K562 (cell line): ENCODE measurements at regions not wholly inside any gene's neighbourhood (a gene's known extent, or its start where the extent isn't known, plus 50 kb on each side); places are given as distances from the start of the nearest gene placed in this dataset.

ENCODE experiments used
- ATAC-seq: fragments of 200-7000 bp; cut with Tn5 transposase; 3 replicates; pipeline ENCODE4 v1.9.1; 2020; ENCODE audit warnings: moderate library complexity
- BruUV-seq: library from RNA; stranded (reverse); fragments of 400-500 nt; replicated peaks from 2 replicates; lab custom pipeline; 2021; lab: Mats Ljungman, UMichigan
- CTCF ChIA-PET: fragments of 300-600 bp; formaldehyde crosslinking; extraction: SDS; loops from one replicate; lab custom pipeline; 2021; ENCODE audit warnings: low intra/inter-chr PET ratio; lab: Yijun Ruan, JAX
- POLR2A ChIA-PET: fragments of 300-600, 350-650 bp; sonication (Branson Sonifier 250); formaldehyde crosslinking; extraction: SDS; loops from one replicate; lab custom pipeline; 2021; ENCODE audit warnings: antibody characterized with exemption, inconsistent platforms; lab: Yijun Ruan, JAX
- DNase-seq, 4 experiments: peaks; one replicate each; pipeline versions ENCODE4 v3.0.0 to v3.0.0-alpha.2; 2011 to 2018; ENCODE audit warnings: low spot score in 3 of 4, mixed read lengths in 3 of 4; ENCODE audit errors: extremely low read depth in 1 of 4
- FAIRE-seq: peaks from 2 replicates; lab custom pipeline; 2011; peaks lifted over from hg19 to GRCh38; lab: Jason Lieb, UNC
- H2AFZ ChIP-seq: 2 replicates; pipeline ENCODE4 v1.6.0; 2011; ENCODE audit warnings: low read depth, low read length, control low read depth, inconsistent platforms
- H3K27ac ChIP-seq: fragments of 200-600 bp; 3 replicates; pipeline ENCODE4 v1.8.0; 2011; ENCODE audit warnings: low read depth, mild to moderate bottlenecking, control low read depth, inconsistent platforms, low read length, moderate library complexity, mixed read lengths; ENCODE audit errors: extremely low read depth
- H3K27me3 ChIP-seq, 2 experiments: fragments of 300-600 bp in 1 of 2; 2 replicates in 1 of 2; 3 replicates in 1 of 2; pipeline versions ENCODE4 v1.6.0 to v1.8.0; 2011; ENCODE audit warnings: inconsistent platforms in 2 of 2, low read length in 2 of 2, mild to moderate bottlenecking in 1 of 2, mixed read lengths in 1 of 2, moderate library complexity in 1 of 2; ENCODE audit not compliant: control insufficient read depth in 2 of 2, insufficient read depth in 2 of 2
- H3K36me3 ChIP-seq: fragments of 300-600 bp; 3 replicates; pipeline ENCODE4 v1.8.0; 2011; ENCODE audit warnings: mild to moderate bottlenecking, low read length, inconsistent platforms; ENCODE audit not compliant: control insufficient read depth, insufficient read depth
- H3K4me1 ChIP-seq, 2 experiments: fragments of 200-600 bp in 1 of 2; replicated peaks in 1 of 2; 2 replicates in 1 of 2; 3 replicates in 1 of 2; pipeline versions ENCODE4 v1.5.1 to v1.8.0; 2011; ENCODE audit warnings: inconsistent platforms in 2 of 2, low read length in 2 of 2, mild to moderate bottlenecking in 1 of 2, mixed read lengths in 1 of 2, moderate library complexity in 1 of 2; ENCODE audit not compliant: control insufficient read depth in 2 of 2, insufficient read depth in 2 of 2
- H3K4me2 ChIP-seq: 2 replicates; pipeline ENCODE4 v1.6.1; 2011; ENCODE audit warnings: low read length, control low read depth, inconsistent platforms, mixed read lengths; ENCODE audit not compliant: insufficient read depth
- H3K4me3 ChIP-seq: fragments of 200-600 bp; sonication (generic), shearing (Covaris generic); 2 replicates; pipeline ENCODE4 v1.5.1; 2016; ENCODE audit warnings: control low read depth, inconsistent platforms
- H3K79me2 ChIP-seq: fragments of 200-600 bp; 3 replicates; pipeline ENCODE4 v1.8.0; 2011; ENCODE audit warnings: low read length, inconsistent platforms; ENCODE audit not compliant: control insufficient read depth, insufficient read depth
- H3K9ac ChIP-seq, 2 experiments: 2 replicates each; pipeline versions ENCODE4 v1.6.0 to v1.6.1; 2011; ENCODE audit warnings: low read depth in 2 of 2, low read length in 2 of 2, control low read depth in 1 of 2, inconsistent platforms in 1 of 2, mild to moderate bottlenecking in 1 of 2, mixed read lengths in 1 of 2; ENCODE audit not compliant: insufficient read depth in 1 of 2
- H3K9me1 ChIP-seq: one replicate; pipeline ENCODE4 v1.6.0; 2011; ENCODE audit warnings: inconsistent platforms, mild to moderate bottlenecking, low read length, moderate library complexity; ENCODE audit not compliant: control insufficient read depth, insufficient read depth
- H3K9me3 ChIP-seq: replicated peaks from 2 replicates; pipeline ENCODE4 v1.5.1; 2011; ENCODE audit warnings: low read depth, low read length, inconsistent platforms; ENCODE audit not compliant: control insufficient read depth, insufficient read depth
- H4K20me1 ChIP-seq: replicated peaks from 2 replicates; pipeline ENCODE4 v1.6.1; 2011; ENCODE audit warnings: low read length, inconsistent platforms, mixed read lengths; ENCODE audit not compliant: control insufficient read depth, insufficient read depth
- BRD9 ChIP-seq: fragments of 450-650 bp; IDR thresholded peaks from 2 replicates; pipeline ENCODE4 v1.6.1; 2018; ENCODE audit warnings: low read depth; ENCODE audit not compliant: partially characterized antibody
- CBX5 ChIP-seq: IDR thresholded peaks from 2 replicates; pipeline ENCODE4 v1.6.1; 2014; ENCODE audit warnings: low read depth, borderline replicate concordance
- ESRRB ChIP-seq: fragments of 250-450 bp; sonication (Bioruptor Pico); IDR thresholded peaks from 2 replicates; pipeline ENCODE4 v1.5.0; 2020; ENCODE audit warnings: mild to moderate bottlenecking, moderate library complexity, borderline replicate concordance
- KLF6 ChIP-seq: fragments of 250-450 bp; sonication (Bioruptor Pico); IDR thresholded peaks from 2 replicates; pipeline ENCODE4 v1.4.0; 2020; ENCODE audit warnings: mild to moderate bottlenecking, moderate library complexity, borderline replicate concordance
- NCOA2 ChIP-seq, 2 experiments: fragments of 450-650 bp; IDR thresholded peaks; 2 replicates each; pipeline ENCODE4 v1.6.1; 2018; ENCODE audit warnings: mild to moderate bottlenecking in 2 of 2, moderate library complexity in 1 of 2; ENCODE audit not compliant: partially characterized antibody in 2 of 2
- POLR2G ChIP-seq: fragments of 200-400 bp; formaldehyde crosslinking; IDR thresholded peaks from 2 replicates; pipeline ENCODE4 v1.6.1; 2017; ENCODE audit warnings: low read depth, mild to moderate bottlenecking, antibody characterized with exemption, low read length, moderate library complexity
- TFAM ChIP-seq: fragments of 250-450 bp; sonication (Bioruptor Pico); conservative IDR thresholded peaks from 2 replicates; pipeline ENCODE4 v1.5.0; 2021; ENCODE audit warnings: mild to moderate bottlenecking, moderate library complexity
- ZNF384 ChIP-seq: IDR thresholded peaks from 2 replicates; pipeline ENCODE4 v1.6.1; 2012; ENCODE audit warnings: low read depth, low read length, improper control_type of control experiment
- WGBS: fragments of 100-300 bp; shearing (Covaris generic); methylation state at CpG from one replicate; pipeline ENCODE4 v1.1.6; 2016; ENCODE audit warnings: low coverage, mixed read lengths; ENCODE audit not compliant: insufficient coverage; ENCODE audit errors: missing lambda C conversion rate; 5-methylcytosine and 5-hydroxymethylcytosine counted together
- in situ Hi-C: fragments of 300-500 bp; cut with MboI; formaldehyde crosslinking; loops from 4 replicates; pipeline ENCODE4 v1.15.0; 2018; ENCODE audit warnings: inconsistent platforms, mixed read lengths
- intact Hi-C: fragments of 100-400 bp; cut with micrococcal nuclease; formaldehyde crosslinking; loops from 2 replicates; pipeline ENCODE4 v1.14.2; 2022
- TF ChIP-seq, protein P1 (sequence below): sonication (generic); formaldehyde crosslinking; IDR thresholded peaks from 2 replicates; pipeline ENCODE4 v1.8.0; 2022; ENCODE audit warnings: mild to moderate bottlenecking, missing genetic modification reagents
- TF ChIP-seq, protein P2 (sequence below): sonication (generic); formaldehyde crosslinking; IDR thresholded peaks from 2 replicates; pipeline ENCODE4 v1.8.1; 2023; ENCODE audit warnings: mild to moderate bottlenecking, missing genetic modification reagents
- TF ChIP-seq, protein P3 (sequence below): fragments of 450-650 bp; IDR thresholded peaks from 2 replicates; pipeline ENCODE4 v1.6.1; 2017; ENCODE audit warnings: antibody characterized with exemption, mild to moderate bottlenecking
- TF ChIP-seq, protein P4 (sequence below), 2 experiments: fragments of 250-450 bp in 1 of 2; fragments of 450-650 bp in 1 of 2; sonication (Bioruptor Pico) in 1 of 2; IDR thresholded peaks; 2 replicates each; pipeline versions ENCODE4 v1.6.1 to v1.8.0; 2016 to 2021; ENCODE audit warnings: mild to moderate bottlenecking in 2 of 2, moderate library complexity in 2 of 2, missing compliant biosample characterization in 1 of 2, missing genetic modification characterization in 1 of 2

GRCh38 chr7:24356718-24357386, 72.9 kb downstream of the NPY start (continued):
- no peak for TF ChIP-seq ZNF384
- no peak for TF ChIP-seq KLF6 (CRISPR knock-in tag)
- TF ChIP-seq BRD9: no peak
- no peak for TF ChIP-seq NCOA2 (IDR thresholded peaks at IDR 0.05; ENCODE audit: partially characterized antibody in 2 of 2)
- TF ChIP-seq, protein P1, sequence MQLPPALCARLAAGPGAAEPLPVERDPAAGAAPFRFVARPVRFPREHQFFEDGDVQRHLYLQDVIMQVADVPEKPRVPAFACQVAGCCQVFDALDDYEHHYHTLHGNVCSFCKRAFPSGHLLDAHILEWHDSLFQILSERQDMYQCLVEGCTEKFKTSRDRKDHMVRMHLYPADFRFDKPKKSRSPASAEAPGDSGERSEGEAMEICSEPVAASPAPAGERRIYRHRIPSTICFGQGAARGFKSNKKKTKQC (CRISPR knock-in tag): no peak
- TF ChIP-seq, protein P2, sequence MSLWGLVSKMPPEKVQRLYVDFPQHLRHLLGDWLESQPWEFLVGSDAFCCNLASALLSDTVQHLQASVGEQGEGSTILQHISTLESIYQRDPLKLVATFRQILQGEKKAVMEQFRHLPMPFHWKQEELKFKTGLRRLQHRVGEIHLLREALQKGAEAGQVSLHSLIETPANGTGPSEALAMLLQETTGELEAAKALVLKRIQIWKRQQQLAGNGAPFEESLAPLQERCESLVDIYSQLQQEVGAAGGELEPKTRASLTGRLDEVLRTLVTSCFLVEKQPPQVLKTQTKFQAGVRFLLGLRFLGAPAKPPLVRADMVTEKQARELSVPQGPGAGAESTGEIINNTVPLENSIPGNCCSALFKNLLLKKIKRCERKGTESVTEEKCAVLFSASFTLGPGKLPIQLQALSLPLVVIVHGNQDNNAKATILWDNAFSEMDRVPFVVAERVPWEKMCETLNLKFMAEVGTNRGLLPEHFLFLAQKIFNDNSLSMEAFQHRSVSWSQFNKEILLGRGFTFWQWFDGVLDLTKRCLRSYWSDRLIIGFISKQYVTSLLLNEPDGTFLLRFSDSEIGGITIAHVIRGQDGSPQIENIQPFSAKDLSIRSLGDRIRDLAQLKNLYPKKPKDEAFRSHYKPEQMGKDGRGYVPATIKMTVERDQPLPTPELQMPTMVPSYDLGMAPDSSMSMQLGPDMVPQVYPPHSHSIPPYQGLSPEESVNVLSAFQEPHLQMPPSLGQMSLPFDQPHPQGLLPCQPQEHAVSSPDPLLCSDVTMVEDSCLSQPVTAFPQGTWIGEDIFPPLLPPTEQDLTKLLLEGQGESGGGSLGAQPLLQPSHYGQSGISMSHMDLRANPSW (CRISPR knock-in tag): no peak
- TF ChIP-seq TFAM (CRISPR knock-in tag): no peak

DNA sequence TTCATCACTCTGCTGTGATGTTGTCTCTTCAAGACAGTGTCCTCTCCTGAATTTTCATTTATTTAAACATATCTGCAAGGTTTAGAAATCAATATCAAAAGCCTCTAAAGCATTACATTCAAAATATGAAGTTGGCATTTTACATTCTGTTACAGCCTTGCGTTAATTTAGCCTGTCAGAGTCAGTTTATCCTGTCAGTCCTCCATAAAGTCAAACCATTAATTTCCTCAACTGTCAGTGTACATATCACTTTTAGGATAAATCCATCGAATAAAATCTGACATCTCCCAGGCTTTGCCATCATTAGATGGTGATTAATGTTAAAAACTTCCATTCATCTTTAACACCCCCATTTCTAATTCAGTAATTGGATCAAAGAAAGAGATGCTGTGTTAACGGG, 77.0 kb downstream of the NPY start:
- no peak overlapping the region for H2AFZ ChIP-seq
- POLR2A ChIA-PET: interaction anchor here (0.8 kb wide), 1 partner anchor 9 kb away, joined by 4 read pairs; no protein-coding TSS in a partner anchor
- intact Hi-C loops (no loop called here), in situ Hi-C loops (no loop called here)
- no peak overlapping the region for H3K4me3 ChIP-seq
- no peaks in the 10 kb centered on the region for H3K36me3 ChIP-seq
- no peak overlapping the region for H3K4me2 ChIP-seq
- H3K79me2 ChIP-seq: no peaks in the 10 kb centered on the region
- no TSS peak for BruUV-seq
- no peaks in the 10 kb centered on the region for H3K9me1 ChIP-seq
- FAIRE-seq (no peak), ATAC-seq (no peak), DNase-seq (no peak)
- no peak overlapping the region for H3K27ac ChIP-seq
- TF ChIP-seq ESRRB (CRISPR knock-in tag) (no peak), CBX5 (no peak), POLR2G (no peak)
- TF ChIP-seq, protein P3, sequence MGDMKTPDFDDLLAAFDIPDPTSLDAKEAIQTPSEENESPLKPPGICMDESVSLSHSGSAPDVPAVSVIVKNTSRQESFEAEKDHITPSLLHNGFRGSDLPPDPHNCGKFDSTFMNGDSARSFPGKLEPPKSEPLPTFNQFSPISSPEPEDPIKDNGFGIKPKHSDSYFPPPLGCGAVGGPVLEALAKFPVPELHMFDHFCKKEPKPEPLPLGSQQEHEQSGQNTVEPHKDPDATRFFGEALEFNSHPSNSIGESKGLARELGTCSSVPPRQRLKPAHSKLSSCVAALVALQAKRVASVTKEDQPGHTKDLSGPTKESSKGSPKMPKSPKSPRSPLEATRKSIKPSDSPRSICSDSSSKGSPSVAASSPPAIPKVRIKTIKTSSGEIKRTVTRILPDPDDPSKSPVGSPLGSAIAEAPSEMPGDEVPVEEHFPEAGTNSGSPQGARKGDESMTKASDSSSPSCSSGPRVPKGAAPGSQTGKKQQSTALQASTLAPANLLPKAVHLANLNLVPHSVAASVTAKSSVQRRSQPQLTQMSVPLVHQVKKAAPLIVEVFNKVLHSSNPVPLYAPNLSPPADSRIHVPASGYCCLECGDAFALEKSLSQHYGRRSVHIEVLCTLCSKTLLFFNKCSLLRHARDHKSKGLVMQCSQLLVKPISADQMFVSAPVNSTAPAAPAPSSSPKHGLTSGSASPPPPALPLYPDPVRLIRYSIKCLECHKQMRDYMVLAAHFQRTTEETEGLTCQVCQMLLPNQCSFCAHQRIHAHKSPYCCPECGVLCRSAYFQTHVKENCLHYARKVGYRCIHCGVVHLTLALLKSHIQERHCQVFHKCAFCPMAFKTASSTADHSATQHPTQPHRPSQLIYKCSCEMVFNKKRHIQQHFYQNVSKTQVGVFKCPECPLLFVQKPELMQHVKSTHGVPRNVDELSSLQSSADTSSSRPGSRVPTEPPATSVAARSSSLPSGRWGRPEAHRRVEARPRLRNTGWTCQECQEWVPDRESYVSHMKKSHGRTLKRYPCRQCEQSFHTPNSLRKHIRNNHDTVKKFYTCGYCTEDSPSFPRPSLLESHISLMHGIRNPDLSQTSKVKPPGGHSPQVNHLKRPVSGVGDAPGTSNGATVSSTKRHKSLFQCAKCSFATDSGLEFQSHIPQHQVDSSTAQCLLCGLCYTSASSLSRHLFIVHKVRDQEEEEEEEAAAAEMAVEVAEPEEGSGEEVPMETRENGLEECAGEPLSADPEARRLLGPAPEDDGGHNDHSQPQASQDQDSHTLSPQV: no peak
- TF ChIP-seq, protein P4, sequence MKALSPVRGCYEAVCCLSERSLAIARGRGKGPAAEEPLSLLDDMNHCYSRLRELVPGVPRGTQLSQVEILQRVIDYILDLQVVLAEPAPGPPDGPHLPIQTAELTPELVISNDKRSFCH (CRISPR knock-in tag; IDR thresholded peaks at IDR 0.05): no peak
- TF ChIP-seq, protein P4 (tag; IDR thresholded peaks at IDR 0.05): no peak
- H4K20me1 ChIP-seq: no peaks in the 10 kb centered on the region
- CTCF ChIA-PET: no interaction called here
- H3K9ac ChIP-seq: no peak overlapping the region
- no peaks in the 10 kb centered on the region for H3K4me1 ChIP-seq
- no peaks in the 10 kb centered on the region; a peak in 2 of 5 replicates for H3K27me3 ChIP-seq
- H3K9me3 ChIP-seq: no peaks in the 10 kb centered on the region; the same call in 1 of the 2 replicates
- WGBS: 3% methylated on average over 3 of the region's 3 CpGs
